Liver (tissue), 8 donors: ENCODE measurements at regions not wholly inside any gene's neighbourhood (a gene's known extent, or its start where the extent isn't known, plus 50 kb on each side); places are given as distances from the start of the nearest gene placed in this dataset.

Experiments used
- DNase-seq: peaks from one replicate; pipeline ENCODE4 v3.0.0-alpha.2; 2017; ENCODE audit warnings: low spot score
- H3K27ac ChIP-seq, 2 donors: one replicate each; pipeline ENCODE4 v1.7.0; 2013; ENCODE audit warnings: inconsistent platforms in 2 of 2, low read length in 2 of 2, control low read depth in 1 of 2, low read depth in 1 of 2, mild to moderate bottlenecking in 1 of 2
- H3K27me3 ChIP-seq, 4 donors: one replicate each; pipeline versions ENCODE4 v1.6.1 to v1.7.0; 2013; ENCODE audit warnings: low read length in 3 of 4, inconsistent platforms in 1 of 4, mild to moderate bottlenecking in 1 of 4, moderate library complexity in 1 of 4; ENCODE audit not compliant: control insufficient read depth in 4 of 4, insufficient read depth in 4 of 4
- H3K36me3 ChIP-seq, 4 donors: one replicate each; pipeline versions ENCODE4 v1.6.1 to v1.7.0; 2013; ENCODE audit warnings: low read length in 3 of 4, mild to moderate bottlenecking in 3 of 4, low read depth in 1 of 4, moderate library complexity in 1 of 4; ENCODE audit not compliant: control insufficient read depth in 4 of 4, insufficient read depth in 3 of 4
- H3K4me1 ChIP-seq, 4 donors: one replicate each; pipeline versions ENCODE4 v1.6.1 to v1.7.0; 2013; ENCODE audit warnings: low read length in 3 of 4, mild to moderate bottlenecking in 3 of 4, moderate library complexity in 1 of 4; ENCODE audit not compliant: control insufficient read depth in 4 of 4, insufficient read depth in 4 of 4
- H3K4me3 ChIP-seq, 3 donors: one replicate each; pipeline versions ENCODE4 v1.6.1 to v1.7.0; 2013; ENCODE audit warnings: low read length in 3 of 3, control low read depth in 1 of 3, low read depth in 1 of 3, mild to moderate bottlenecking in 1 of 3
- H3K9ac ChIP-seq, 2 donors: one replicate each; pipeline ENCODE4 v1.7.0; 2013; ENCODE audit warnings: low read length in 2 of 2, mild to moderate bottlenecking in 2 of 2, moderate library complexity in 2 of 2, control low read depth in 1 of 2, low read depth in 1 of 2
- H3K9me3 ChIP-seq, 4 donors: one replicate each; pipeline versions ENCODE4 v1.6.1 to v1.7.0; 2013; ENCODE audit warnings: low read length in 3 of 4; ENCODE audit not compliant: control insufficient read depth in 4 of 4
- CTCF ChIP-seq: fragments of 150-350 bp; IDR thresholded peaks from 2 replicates; pipeline ENCODE4 v1.5.1; 2017; ENCODE audit warnings: improper control_type of control experiment, low read depth, low read length; ENCODE audit not compliant: missing input control
- EGR1 ChIP-seq, 2 donors: IDR thresholded peaks; 2 replicates each; pipeline ENCODE4 v1.6.1; 2016 to 2018; ENCODE audit warnings: antibody characterized with exemption in 2 of 2, low read depth in 2 of 2
- FOXA1 ChIP-seq: IDR thresholded peaks from 2 replicates; pipeline ENCODE4 v1.6.1; 2016; ENCODE audit warnings: antibody characterized with exemption
- FOXA2 ChIP-seq: IDR thresholded peaks from 2 replicates; pipeline ENCODE4 v1.6.1; 2016; ENCODE audit warnings: antibody characterized with exemption
- HNF4A ChIP-seq, 2 donors: conservative IDR thresholded peaks; 2 replicates each; pipeline ENCODE4 v1.6.1; 2016; ENCODE audit warnings: antibody characterized with exemption in 2 of 2, mild to moderate bottlenecking in 2 of 2
- HNF4G ChIP-seq: IDR thresholded peaks from 2 replicates; pipeline ENCODE4 v1.6.1; 2016; ENCODE audit warnings: antibody characterized with exemption
- JUND ChIP-seq, 2 donors: IDR thresholded peaks; 2 replicates each; pipeline ENCODE4 v1.6.1; 2016; ENCODE audit warnings: antibody characterized with exemption in 2 of 2
- MAX ChIP-seq: IDR thresholded peaks from 2 replicates; pipeline ENCODE4 v1.6.1; 2016; ENCODE audit warnings: antibody characterized with exemption
- NR2F2 ChIP-seq: IDR thresholded peaks from 2 replicates; pipeline ENCODE4 v1.6.1; 2016; ENCODE audit warnings: antibody characterized with exemption
- RAD21 ChIP-seq, 2 donors: IDR thresholded peaks; 2 replicates each; pipeline ENCODE4 v1.6.1; 2016; ENCODE audit warnings: antibody characterized with exemption in 2 of 2, mild to moderate bottlenecking in 2 of 2
- RXRA ChIP-seq, 2 donors: IDR thresholded peaks; 2 replicates each; pipeline ENCODE4 v1.6.1; 2017 to 2018; ENCODE audit warnings: antibody characterized with exemption in 2 of 2, mild to moderate bottlenecking in 1 of 2
- TAF1 ChIP-seq: conservative IDR thresholded peaks from 2 replicates; pipeline ENCODE4 v1.6.1; 2016; ENCODE audit warnings: antibody characterized with exemption, mild to moderate bottlenecking
- YY1 ChIP-seq: IDR thresholded peaks from 2 replicates; pipeline ENCODE4 v1.6.1; 2016; ENCODE audit warnings: antibody characterized with exemption, mild to moderate bottlenecking
- ZBTB33 ChIP-seq: IDR thresholded peaks from 2 replicates; pipeline ENCODE4 v1.6.1; 2016; ENCODE audit warnings: antibody characterized with exemption
- WGBS: extraction: QIAGEN DNeasy Blood & Tissue Kit; methylation state at CpG from one replicate; pipeline ENCODE4 v1.1.7; 2013; 5-methylcytosine and 5-hydroxymethylcytosine counted together
- donor health status: healthy.
- donor health status: healthy.
- donor health status: healthy.
- donor health status: healthy.
- donor health status: healthy.

- 89% methylated on average over 7 of the region's 7 CpGs for WGBS
- H3K4me3 ChIP-seq = no peak overlapping the region
- no peaks in the 10 kb centered on the region for H3K4me1 ChIP-seq
- no peak overlapping the region for H3K9ac ChIP-seq
- H3K9me3 ChIP-seq = no peaks in the 10 kb centered on the region
- H3K27ac ChIP-seq = no peak overlapping the region
- H3K27me3 ChIP-seq = no peaks in the 10 kb centered on the region
- H3K36me3 ChIP-seq = no peaks in the 10 kb centered on the region
- TF ChIP-seq ZBTB33 (no peak), TAF1 (no peak), HNF4G (no peak), RAD21 (IDR thresholded peaks at IDR 0.05) (no peak), JUND (IDR thresholded peaks at IDR 0.05) (no peak), YY1 (no peak), MAX (no peak), HNF4A (conservative IDR thresholded peaks at IDR 0.05) (no peak), EGR1 (IDR thresholded peaks at IDR 0.05; ENCODE audit: low read depth in 2 of 2) (no peak)
- no peak for DNase-seq
Observed at GRCh38 chr18:45228796-45229388, 386.4 kb upstream of the SLC14A2 start.

GRCh38 chr18:45231617-45232016 lies 383.7 kb upstream of the SLC14A2 start:
- H3K27me3 ChIP-seq = no peaks in the 10 kb centered on the region
- 95% methylated on average over 1 of the region's 1 CpG for WGBS
- no peak overlapping the region for H3K9ac ChIP-seq
- DNase-seq = no peak
- TF ChIP-seq FOXA2 (no peak), ZBTB33 (no peak), FOXA1 (no peak), CTCF (no peak), NR2F2 (no peak), RXRA (IDR thresholded peaks at IDR 0.05) (no peak)
- no peak overlapping the region for H3K27ac ChIP-seq
- no peaks in the 10 kb centered on the region for H3K4me1 ChIP-seq
- H3K36me3 ChIP-seq = no peaks in the 10 kb centered on the region
- H3K9me3 ChIP-seq = no peaks in the 10 kb centered on the region
- no peak overlapping the region for H3K4me3 ChIP-seq
